GM18909 (cell line): ENCODE measurements at regions not wholly inside any gene's neighbourhood (a gene's known extent, or its start where the extent isn't known, plus 50 kb on each side); places are given as distances from the start of the nearest gene placed in this dataset.

Source experiments
- ATAC-seq: cut with Tn5 transposase; IDR thresholded peaks from one replicate; pipeline ENCODE4 v1.9.1; 2021; ENCODE audit warnings: mild to moderate bottlenecking; ENCODE audit not compliant: unreplicated experiment, poor library complexity

DNA sequence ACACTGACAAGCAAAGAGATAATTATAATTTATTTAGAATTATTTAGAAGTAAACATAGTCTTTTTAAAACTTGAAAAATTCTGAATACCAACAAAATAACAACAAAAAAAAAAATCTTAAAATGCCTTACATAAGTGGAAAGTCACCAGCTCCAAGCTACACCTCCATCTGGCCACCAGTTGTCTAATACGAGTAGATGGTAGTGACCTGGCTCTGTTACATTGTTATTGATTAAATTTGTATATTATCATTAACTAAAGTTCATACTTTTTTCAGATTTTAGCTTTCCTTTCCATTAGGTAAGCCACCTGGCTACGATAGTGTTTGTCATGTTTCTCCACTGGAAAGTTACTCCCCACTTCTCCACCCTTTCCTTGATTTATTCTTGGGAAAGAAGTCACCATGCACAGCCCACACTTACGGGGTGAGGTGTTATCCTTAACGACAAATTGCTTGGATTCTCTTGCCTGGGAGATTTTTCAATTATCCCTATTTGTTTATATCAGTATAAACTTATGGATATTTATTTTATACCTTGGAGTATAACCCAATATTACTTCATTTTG, 464.5 kb upstream of the CHAC2 start:
- ATAC-seq = no peak

DNA sequence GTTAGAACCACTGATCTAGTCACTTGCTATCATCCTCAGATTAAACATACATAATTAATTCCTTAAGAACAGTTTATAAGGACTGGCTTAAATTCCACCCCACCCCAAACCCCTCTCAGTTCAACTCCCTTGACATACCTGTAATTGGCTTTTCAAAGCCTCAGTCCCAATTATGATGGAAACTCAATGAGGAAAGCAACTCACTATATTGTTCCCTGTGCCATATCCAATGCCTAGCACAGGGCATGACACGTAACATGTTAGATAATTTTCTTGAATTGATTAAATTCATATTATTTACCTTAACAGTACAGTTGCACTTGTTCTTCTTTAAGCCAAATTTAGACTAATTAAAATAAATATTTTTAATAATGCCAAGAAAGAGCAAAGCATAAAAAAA, 465.1 kb upstream of the CHAC2 start:
- ATAC-seq = no peak

DNA sequence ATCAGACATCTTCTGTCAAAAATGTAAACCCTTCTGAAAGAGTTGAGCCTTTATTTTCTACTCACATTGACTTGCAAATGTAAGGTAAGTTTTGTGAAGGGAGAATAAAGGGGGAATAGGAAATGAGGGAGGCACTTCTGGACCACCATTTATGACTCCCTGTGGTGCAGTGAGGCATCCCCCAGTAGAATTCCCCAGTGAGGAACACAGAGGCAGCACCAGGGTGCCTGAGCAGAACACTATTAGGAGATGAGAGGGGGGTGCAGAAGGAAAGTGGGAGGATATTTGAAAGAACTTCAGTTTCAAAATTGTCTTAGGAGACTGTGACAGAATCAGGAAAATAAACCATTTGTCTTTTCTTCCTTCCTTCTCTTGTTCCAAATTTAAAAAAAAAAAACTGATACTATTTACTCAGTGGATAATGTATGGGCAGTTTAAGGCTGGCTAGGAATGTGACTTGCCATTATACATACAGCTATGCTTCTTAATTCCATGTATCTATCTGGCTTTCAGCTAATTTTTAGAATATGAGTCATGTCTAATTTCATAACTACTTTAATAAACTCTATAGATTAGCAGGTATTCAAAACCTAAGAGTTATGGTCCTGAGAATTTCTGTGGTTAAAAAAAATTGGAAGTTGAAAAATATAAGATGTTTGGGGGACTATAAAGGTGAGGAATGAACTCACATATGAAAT, 478.1 kb upstream of the CHAC2 start:
- no peak for ATAC-seq

DNA sequence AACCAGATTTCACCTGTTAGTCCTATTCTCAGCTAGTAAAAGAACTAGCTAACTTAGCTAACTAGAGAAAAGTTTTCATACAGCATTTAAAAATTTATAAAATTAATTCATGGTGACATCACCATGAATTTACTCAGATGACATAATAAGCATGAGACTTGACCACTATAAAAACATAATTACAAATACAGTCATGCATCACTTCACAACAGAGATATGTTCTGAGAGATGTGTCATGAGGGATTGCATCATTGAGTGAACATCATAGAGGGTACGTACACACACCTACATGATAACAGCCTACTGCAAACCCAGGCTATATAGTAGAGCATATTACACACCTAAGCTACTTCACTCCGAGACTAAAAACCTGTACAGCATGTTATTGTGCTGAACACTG, 481.3 kb upstream of the CHAC2 start:
- ATAC-seq = no peak

DNA sequence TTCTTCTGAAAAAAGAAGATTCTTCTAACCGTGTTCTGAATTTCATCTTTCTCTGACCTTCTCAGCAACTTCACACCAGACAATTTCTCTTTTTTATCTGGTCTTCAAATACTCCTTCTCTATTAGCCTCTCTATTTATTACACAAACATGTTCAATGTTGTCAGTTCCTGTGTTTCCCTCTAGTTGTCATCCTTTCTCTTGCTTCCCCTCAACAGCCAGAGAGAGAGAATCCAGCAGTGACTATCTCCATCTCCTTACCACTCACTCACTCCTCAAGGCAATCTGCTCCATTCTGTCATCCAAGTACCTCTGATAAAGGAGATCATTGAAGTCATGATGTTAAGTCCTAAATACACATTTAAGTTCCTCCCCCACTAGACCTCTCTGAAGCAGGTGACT, 491.9 kb upstream of the CHAC2 start:
- no peak for ATAC-seq

DNA sequence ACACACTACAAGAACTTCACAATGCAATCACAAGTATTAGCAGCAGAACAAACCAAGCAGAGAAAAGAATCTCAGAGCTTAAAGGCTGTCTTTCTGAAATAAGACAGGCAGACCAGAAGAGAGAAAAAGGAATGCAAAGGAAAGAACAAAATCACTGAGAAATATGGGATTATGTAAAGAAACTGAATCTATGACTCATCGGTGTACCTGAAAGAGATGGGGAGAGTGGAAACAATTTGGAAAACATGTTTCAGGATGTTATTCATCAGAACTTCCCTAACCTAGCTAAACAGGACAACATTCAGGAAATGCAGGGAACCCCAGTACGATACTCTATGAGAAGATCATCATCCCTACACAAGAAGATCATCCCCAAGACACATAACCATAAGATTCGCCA, 499.0 kb upstream of the CHAC2 start:
- ATAC-seq = no peak

DNA sequence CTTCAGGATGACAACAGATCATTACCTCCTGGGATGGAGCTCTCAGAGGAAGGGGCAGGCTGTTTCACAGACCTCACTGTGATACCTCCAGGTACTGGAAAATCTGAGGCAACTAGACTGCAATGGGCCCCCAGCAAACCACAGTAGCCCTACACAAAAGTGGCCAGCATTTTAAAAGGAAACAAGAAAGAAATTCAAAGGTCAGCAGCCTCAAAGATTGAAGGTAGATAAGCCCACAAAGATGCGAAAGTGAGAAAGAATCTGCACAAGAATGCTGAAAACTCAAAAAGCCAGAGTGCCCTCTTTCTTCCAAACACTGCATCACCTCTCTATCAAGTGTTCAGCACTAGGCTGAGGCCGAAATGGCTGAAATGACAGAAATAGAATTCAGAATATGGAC, 499.5 kb upstream of the CHAC2 start:
- ATAC-seq = no peak

DNA sequence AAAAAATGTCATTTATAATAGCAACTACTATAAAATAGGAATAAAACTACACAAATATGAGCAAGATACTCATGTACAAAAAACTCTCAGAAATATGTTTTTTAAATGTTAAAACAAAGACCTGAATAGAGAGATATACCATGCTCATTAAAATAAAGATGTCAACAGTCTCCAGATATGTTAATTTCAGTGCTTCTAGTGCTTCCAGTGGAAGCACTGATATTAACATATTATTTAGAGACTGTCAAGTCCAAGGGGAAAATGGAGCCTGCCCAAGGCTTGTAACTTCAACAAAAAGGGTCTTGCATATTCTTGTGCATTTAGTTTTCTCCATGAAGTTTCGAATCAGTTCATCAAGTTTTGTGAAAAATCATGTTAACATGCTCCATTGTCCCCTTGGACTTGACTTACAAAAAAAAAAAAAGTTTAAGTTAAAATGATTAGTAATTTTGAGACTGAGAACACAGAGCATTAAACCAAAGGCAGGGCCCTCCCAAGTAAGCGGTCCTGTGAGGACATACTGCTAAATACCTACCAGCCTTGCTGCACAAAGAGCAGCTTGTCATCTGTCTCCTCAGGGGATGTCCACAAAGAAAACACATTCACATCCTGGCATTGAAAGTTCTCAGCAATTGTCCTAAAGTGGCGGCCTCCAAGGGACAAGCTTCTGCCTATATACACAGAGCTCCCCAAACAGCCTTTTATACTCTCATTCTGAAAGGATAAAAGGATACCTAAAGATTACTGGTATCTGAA, 501.9 kb upstream of the CHAC2 start:
- no peak for ATAC-seq

DNA sequence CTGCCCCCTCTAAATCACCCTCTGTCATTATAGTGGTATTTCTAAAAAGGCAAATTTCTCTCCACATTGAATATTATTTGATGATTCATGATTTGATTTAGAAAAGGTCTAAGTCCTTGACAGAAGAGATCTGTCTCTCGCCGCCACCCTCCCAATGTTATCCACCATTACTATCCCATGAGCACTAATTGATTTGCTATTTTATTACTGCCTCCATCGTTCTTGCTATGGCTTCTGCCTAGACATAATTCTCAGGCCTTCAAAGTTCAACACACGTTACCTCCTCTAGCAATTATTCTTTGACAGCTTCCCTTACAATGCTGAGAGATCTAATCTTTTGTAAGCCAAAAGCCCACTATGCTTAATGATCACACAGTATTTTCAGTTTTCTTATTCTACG, 507.0 kb upstream of the CHAC2 start:
- no peak for ATAC-seq

DNA sequence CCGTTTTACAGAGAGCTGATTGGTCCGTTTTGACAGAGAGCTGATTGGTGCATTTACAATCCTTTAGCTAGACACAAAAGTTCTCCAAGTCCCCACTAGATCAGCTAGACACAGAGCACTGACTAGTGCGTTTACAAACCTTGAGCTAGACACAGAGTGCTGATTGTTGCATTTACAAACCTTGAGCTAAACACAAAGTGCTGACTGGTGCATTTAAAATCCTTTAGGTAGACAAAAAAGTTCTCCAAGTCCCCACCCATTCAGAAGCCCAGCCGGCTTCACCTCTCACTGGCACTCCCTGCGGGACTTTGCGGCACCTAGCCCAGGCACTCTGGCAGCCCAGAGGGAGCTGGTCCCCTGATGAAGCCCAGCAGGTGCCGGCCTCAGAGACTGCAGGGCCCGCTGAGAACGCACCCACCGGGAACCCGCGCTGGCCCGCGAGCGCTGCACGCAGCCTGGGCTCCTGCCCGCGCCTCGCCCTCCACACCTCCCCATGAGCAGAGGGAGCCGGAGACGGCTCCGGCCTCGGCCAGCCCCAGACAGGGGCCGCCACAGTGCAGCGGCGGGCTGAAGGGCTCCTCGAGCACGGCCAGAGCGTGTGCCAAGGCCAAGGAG, 508.1 kb upstream of the CHAC2 start:
- ATAC-seq = no peak

DNA sequence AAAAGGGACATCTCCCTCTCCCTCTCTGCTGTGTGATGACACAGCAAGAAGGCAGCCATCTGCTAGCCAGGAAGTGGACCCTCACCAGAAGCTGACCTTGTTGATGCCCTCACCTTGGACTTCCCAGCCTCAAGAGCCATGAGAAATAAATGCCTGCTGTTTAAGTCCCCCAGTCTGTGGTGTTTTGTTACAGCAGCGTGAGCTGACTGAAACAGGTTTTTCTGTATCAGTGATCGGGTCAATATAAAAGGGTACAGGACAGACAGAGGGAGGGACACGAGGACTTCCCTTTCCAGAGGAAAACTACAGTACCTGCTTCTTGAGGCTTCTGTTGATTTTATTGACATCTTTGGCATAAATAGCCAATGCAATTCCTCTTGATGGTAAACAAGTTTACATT, 510.3 kb upstream of the CHAC2 start:
- ATAC-seq = no peak

DNA sequence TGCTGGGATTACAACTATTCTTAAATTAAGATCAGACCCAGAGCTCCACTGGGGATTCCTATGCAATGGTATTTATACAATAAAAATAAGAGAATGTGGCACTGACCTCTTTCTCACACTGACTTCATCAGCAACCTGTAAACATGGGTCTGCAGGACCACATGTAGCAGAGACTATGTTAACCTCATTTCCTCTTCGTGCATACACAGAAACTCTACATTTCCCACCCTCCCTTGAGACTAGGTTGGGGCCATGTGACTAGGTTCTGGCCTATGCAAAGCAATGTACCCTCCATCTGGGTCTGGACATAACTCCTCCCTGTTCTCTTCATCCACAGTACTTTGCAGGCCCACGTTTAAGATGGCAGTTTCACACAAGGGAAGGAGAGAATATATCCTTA, 514.4 kb upstream of the CHAC2 start:
- no peak for ATAC-seq

DNA sequence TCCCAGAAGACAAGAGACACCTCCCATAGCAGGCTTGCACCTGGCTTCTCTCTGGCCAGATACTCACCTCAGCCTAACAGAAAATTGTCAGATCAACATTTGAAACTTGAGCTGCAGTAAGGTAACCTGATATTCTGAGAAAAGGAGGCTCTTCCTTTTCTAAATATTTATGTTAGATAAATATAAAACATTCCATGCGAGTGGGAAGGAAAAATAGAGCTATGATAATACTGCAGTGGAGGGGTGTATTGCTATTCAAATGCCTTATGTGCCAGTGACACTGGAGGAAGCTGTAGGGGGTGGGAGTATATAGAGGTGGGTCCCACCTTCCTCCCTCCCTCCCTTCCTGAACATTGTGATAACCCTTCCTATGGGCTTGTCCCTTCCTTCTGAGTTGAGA, 515.5 kb upstream of the CHAC2 start:
- no peak for ATAC-seq

DNA sequence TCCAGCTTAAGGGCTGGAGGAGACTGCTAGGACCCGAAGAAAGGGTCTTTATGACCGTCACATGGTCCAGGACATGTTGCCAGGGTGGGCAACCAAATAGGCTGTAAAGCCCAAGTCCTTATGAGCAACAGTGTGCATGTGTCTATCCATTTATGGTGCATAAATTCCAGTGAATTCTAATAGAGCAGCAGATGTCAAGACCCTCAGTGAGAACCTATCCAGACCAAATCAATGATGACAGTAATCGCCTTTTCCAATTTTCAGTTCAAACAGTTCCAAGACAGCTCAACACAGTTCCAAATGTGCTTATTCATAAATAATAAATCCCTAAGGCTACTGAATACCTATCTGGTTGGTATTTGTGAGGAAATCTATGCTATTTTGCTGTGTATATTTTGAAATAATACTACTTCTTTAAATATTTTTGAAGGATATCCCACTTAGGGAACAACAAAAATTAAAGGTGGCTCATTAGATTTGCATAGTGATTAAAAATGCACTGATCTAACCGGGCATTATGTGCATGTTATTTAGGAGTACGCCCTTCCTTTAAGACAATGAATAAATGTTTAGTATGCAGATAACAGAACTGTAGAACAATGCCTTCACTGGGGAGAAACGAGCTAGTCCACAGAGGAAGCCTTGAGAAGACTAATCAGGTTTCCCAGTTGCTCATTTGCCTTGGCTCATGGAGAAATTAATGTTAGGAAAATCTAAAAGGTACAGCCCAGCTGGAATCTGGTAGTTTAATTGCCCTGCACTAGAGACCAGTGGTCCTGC, 519.5 kb upstream of the CHAC2 start:
- no peak for ATAC-seq

DNA sequence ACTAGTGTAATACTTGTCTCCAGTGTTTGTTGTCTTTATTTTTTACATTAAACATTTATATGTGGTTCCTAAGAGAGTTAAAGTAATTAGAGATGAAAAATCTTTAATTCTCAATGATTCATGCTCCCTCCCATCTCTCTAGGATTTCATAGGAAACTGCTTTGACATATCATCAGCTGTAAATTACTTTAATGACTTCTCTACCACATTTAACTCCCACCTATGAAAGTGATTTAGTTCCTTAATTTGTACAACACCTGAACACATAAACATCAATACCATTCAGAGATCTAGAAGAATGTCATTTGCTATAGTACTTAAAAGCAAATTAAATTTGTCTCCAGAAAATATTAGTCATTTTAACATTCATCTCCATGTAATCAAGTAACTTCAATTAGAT, 524.2 kb upstream of the CHAC2 start:
- ATAC-seq = no peak

DNA sequence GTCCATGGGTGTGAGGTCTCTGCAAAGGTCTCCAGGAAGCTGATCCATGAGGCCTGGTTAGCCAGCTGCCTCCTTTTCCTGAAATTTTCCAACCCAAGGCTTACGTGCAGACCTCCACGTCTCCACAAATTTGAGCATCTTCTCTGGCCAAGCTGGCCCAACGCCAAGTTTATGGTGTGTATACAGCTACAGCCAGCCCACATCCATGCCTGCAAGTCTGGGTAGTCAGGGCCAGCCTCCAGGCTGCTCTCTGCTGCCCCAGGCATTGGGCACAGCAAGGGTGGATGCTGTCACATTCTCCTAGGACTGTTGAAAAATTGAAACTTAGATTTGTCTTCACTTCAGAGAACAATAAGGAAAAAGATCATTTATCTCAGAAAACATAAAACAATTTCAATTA, 525.5 kb upstream of the CHAC2 start:
- ATAC-seq = no peak

DNA sequence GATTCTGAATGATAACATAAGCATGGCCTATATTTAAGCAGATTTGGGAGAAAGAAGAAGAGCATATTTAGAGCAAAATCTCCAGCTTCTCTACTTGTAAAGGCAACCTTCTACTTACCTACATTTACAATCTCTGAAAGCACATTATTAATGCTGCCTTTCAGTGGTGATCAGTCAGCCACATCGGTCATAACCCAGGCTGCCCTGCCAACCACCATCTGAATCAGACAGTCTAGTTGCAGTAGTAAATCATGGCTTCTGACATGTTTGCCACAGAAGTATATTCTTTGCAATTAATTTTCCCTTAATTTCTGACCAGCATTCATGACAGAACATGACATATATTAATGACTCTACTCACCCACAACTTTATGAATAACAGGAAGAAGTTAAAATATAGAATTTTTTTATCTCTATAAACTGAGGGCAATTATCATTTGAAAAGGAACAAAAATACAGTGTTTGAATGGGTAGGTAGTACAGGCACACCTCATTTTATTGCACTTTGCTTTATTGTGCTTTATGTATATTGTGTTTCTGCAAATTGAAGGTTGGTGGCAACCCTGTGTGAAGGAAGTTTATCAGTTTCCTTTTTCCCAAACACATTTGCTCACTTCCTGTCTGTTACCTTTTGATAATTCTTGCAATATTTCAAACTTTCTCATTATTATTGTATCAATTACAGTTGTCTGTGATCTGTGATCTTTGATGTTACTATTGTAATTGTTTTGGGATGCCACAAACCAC, 531.6 kb upstream of the CHAC2 start:
- ATAC-seq = no peak

DNA sequence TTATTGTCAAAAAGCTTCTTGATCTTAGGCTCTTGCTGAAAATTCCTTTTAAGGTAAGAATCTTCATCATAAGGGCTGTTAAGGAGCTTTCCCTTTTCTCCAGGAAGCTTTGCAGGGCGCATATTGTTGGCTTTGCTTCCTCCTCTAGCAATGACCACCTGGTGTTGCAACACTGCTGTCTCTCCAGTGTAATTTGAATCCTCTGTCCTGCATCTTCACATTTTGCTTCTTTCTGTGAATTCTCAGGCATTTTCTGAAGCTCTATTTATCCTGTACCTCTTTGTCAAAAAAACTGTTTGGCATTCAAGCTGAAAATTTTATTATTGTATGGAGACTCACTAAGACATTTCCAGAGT, 533.1 kb upstream of the CHAC2 start:
- no peak for ATAC-seq

DNA sequence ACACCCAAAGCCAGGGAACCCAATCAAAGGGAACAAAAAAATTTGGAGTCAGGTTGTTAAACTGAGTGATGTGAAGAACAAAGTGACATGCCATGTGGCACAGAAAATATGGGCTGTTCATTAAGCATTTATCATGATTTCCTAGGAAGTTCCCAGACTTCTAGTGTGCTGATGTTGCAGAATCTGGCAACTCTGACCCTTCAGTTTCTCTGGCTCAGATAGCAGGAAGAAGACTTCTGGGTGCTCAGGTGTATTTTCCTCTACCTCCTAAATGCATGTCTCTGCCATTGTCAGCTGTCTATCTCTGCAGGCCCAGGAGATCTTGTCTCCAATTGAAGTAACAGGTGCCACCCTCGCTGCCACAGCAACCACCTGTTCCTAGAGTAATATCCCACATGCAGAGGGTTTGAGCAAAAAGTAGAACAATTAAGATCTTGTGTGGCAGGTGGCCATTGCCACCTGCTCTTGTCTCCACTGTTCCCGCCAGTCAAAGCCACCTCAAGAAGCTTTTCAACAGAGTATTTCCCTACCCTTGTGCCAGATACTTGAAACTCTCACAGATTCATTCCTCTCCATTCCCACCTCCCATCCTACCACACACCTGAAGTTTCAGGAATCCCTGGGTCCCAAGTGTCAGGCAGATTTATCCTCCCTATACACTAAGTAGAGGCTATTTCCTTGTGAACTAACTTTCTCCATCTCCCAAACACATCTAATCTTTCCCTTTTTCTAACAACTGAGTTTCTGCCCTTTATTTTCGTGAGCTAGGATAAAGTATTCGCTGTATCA, 533.7 kb upstream of the CHAC2 start:
- no peak for ATAC-seq
